OCI-LY7 (cell line): ENCODE measurements at regions not wholly inside any gene's neighbourhood (a gene's known extent, or its start where the extent isn't known, plus 50 kb on each side); places are given as distances from the start of the nearest gene placed in this dataset.

Experiments used
- BruUV-seq: library from RNA; stranded (reverse); fragments of 400-500 nt; replicated peaks from 2 replicates; lab custom pipeline; 2021; lab: Mats Ljungman, UMichigan
- CTCF ChIA-PET: fragments of 300-600 bp; sonication (Branson Sonifier 250); formaldehyde crosslinking; loops from one replicate; lab custom pipeline; 2022; ENCODE audit warnings: antibody characterized with exemption; ENCODE audit not compliant: unreplicated experiment; lab: Charles Lee
- POLR2A ChIA-PET: fragments of 300-600 bp; sonication (Branson Sonifier 250); formaldehyde crosslinking; loops from one replicate; lab custom pipeline; 2022; ENCODE audit warnings: antibody characterized with exemption; lab: Charles Lee
- DNase-seq: peaks from one replicate; pipeline ENCODE4 v3.0.0-alpha.2; 2015; ENCODE audit warnings: low spot score
- H2AFZ ChIP-seq: fragments of 200-600 bp; sonication (generic), shearing (Covaris generic); 2 replicates; pipeline ENCODE4 v1.6.1; 2014; ENCODE audit warnings: mild to moderate bottlenecking, antibody characterized with exemption, low read length, moderate library complexity
- H3K27ac ChIP-seq: fragments of 200-600 bp; sonication (generic); 2 replicates; pipeline ENCODE4 v1.5.1; 2014; ENCODE audit warnings: mixed run types, low read depth, mild to moderate bottlenecking, moderate library complexity, low read length, inconsistent platforms; ENCODE audit not compliant: poor library complexity, severe bottlenecking
- H3K36me3 ChIP-seq: fragments of 200-600 bp; sonication (generic); 2 replicates; pipeline ENCODE4 v1.6.1; 2014; ENCODE audit warnings: mild to moderate bottlenecking, antibody characterized with exemption, low read length, moderate library complexity, mixed read lengths; ENCODE audit not compliant: insufficient read depth
- H3K4me1 ChIP-seq: fragments of 200-600 bp; sonication (generic); 2 replicates; pipeline ENCODE4 v1.5.1; 2014; ENCODE audit warnings: mild to moderate bottlenecking, low read length; ENCODE audit not compliant: insufficient read depth, poor library complexity, severe bottlenecking
- H3K4me2 ChIP-seq: fragments of 200-600 bp; sonication (generic); 2 replicates; pipeline ENCODE4 v1.6.1; 2014; ENCODE audit warnings: mild to moderate bottlenecking, low read length
- H3K4me3 ChIP-seq: fragments of 200-600 bp; sonication (generic); 2 replicates; pipeline ENCODE4 v1.5.1; 2014; ENCODE audit warnings: mild to moderate bottlenecking, low read depth, low read length; ENCODE audit not compliant: poor library complexity, severe bottlenecking
- H3K79me2 ChIP-seq: fragments of 200-600 bp; sonication (generic); 2 replicates; pipeline ENCODE4 v1.6.1; 2016; ENCODE audit warnings: low read depth, mild to moderate bottlenecking, low read length, moderate library complexity, mixed read lengths; ENCODE audit not compliant: insufficient read depth
- H3K9me2 ChIP-seq: fragments of 200-600 bp; sonication (generic); 2 replicates; pipeline ENCODE4 v1.6.1; 2016; ENCODE audit warnings: mild to moderate bottlenecking, low read length, mixed read lengths; ENCODE audit not compliant: insufficient read depth
- H3K9me3 ChIP-seq: fragments of 200-600 bp; sonication (generic); 2 replicates; pipeline ENCODE4 v1.6.1; 2014; ENCODE audit warnings: mild to moderate bottlenecking, mixed run types, low read length, mixed read lengths
- H4K20me1 ChIP-seq: fragments of 200-600 bp; sonication (generic); 2 replicates; pipeline ENCODE4 v1.6.1; 2014; ENCODE audit warnings: mild to moderate bottlenecking, antibody characterized with exemption, low read length, moderate library complexity, mixed read lengths; ENCODE audit not compliant: insufficient read depth
- EZH2phosphoT487 ChIP-seq: fragments of 200-600 bp; sonication (generic); IDR thresholded peaks from 2 replicates; pipeline ENCODE4 v1.6.1; 2018; ENCODE audit warnings: low read depth, borderline replicate concordance, mild to moderate bottlenecking, mixed run types, antibody characterized with exemption, low read length, moderate library complexity, mixed read lengths
- intact Hi-C: fragments of 100-400 bp; cut with micrococcal nuclease; formaldehyde crosslinking; loops from one replicate; pipeline ENCODE4 v1.10.0; 2022; ENCODE audit not compliant: unreplicated experiment
- TF ChIP-seq, protein P1 (sequence below): fragments of 200-600 bp; sonication (generic); conservative IDR thresholded peaks from 2 replicates; pipeline ENCODE4 v1.5.1; 2014; ENCODE audit warnings: mild to moderate bottlenecking, antibody characterized with exemption, low read length, moderate library complexity, mixed read lengths

- no peak overlapping the region for H3K4me3 ChIP-seq
- H3K9me2 ChIP-seq = no peaks in the 10 kb centered on the region
- no peak overlapping the region for H3K27ac ChIP-seq
- BruUV-seq = no TSS peak
- CTCF ChIA-PET = no interaction called here
- peaks cover 42% of the 10 kb centered on the region for H3K4me1 ChIP-seq
- DNase-seq = no peak
- H3K9me3 ChIP-seq = no peaks in the 10 kb centered on the region
- POLR2A ChIA-PET = interaction anchor here (1.5 kb wide), 1 partner anchor 15 kb away, joined by 4 read pairs; no protein-coding TSS in a partner anchor
- TF ChIP-seq EZH2phosphoT487 = no peak
- TF ChIP-seq, protein P1, sequence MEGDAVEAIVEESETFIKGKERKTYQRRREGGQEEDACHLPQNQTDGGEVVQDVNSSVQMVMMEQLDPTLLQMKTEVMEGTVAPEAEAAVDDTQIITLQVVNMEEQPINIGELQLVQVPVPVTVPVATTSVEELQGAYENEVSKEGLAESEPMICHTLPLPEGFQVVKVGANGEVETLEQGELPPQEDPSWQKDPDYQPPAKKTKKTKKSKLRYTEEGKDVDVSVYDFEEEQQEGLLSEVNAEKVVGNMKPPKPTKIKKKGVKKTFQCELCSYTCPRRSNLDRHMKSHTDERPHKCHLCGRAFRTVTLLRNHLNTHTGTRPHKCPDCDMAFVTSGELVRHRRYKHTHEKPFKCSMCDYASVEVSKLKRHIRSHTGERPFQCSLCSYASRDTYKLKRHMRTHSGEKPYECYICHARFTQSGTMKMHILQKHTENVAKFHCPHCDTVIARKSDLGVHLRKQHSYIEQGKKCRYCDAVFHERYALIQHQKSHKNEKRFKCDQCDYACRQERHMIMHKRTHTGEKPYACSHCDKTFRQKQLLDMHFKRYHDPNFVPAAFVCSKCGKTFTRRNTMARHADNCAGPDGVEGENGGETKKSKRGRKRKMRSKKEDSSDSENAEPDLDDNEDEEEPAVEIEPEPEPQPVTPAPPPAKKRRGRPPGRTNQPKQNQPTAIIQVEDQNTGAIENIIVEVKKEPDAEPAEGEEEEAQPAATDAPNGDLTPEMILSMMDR = no peak
- H2AFZ ChIP-seq = no peak overlapping the region
- H3K4me2 ChIP-seq = no peak overlapping the region
- no peaks in the 10 kb centered on the region for H3K36me3 ChIP-seq
- no peaks in the 10 kb centered on the region for H4K20me1 ChIP-seq
- intact Hi-C loops = no loop called here
- no peaks in the 10 kb centered on the region for H3K79me2 ChIP-seq
Measured at GRCh38 chr20:40760399-40760798, 71.4 kb upstream of the MAFB start.

- TF ChIP-seq EZH2phosphoT487 = no peak
- TF ChIP-seq, protein P1 = no peak
- H2AFZ ChIP-seq = no peak overlapping the region
- no peaks in the 10 kb centered on the region for H3K9me3 ChIP-seq
- no peaks in the 10 kb centered on the region for H3K79me2 ChIP-seq
- no TSS peak for BruUV-seq
- no peaks in the 10 kb centered on the region for H3K9me2 ChIP-seq
- H3K36me3 ChIP-seq = no peaks in the 10 kb centered on the region
- no peak overlapping the region for H3K4me2 ChIP-seq
- H3K27ac ChIP-seq = no peak overlapping the region
- H4K20me1 ChIP-seq = no peaks in the 10 kb centered on the region
- ChIA-PET CTCF (no interaction called here), POLR2A (no interaction called here)
- intact Hi-C loops = no loop called here
- no peak for DNase-seq
- peaks cover 36% of the 10 kb centered on the region for H3K4me1 ChIP-seq
- H3K4me3 ChIP-seq = no peak overlapping the region
Measured at GRCh38 chr20:40763646-40764295, 74.7 kb upstream of the MAFB start.

GRCh38 chr20:40765814-40766480, 76.9 kb upstream of the MAFB start:
- Histone ChIP-seq H3K27ac (no peak overlapping the region), H3K79me2 (no peaks in the 10 kb centered on the region), H4K20me1 (no peaks in the 10 kb centered on the region), H3K4me1 (peaks cover 29% of the 10 kb centered on the region), H3K4me2 (peak overlapping the region; percentile 38), H3K4me3 (no peak overlapping the region), H3K9me2 (no peaks in the 10 kb centered on the region), H3K9me3 (no peaks in the 10 kb centered on the region), H3K36me3 (no peaks in the 10 kb centered on the region), H2AFZ (peak overlapping the region; percentile 70; the same call in 1 of the 2 replicates)
- ChIA-PET POLR2A (interaction anchor here (1.8 kb wide), 1 partner anchor 8 kb away, joined by 7 read pairs; no protein-coding TSS in a partner anchor), CTCF (no interaction called here)
- no TSS peak for BruUV-seq
- TF ChIP-seq, protein P1 = no peak
- no peak for TF ChIP-seq EZH2phosphoT487
- intact Hi-C loops = no loop called here
- DNase-seq = peak; percentile 59
